Bone marrow (tissue), 2 donors: ENCODE measurements at regions not wholly inside any gene's neighbourhood (a gene's known extent, or its start where the extent isn't known, plus 50 kb on each side); places are given as distances from the start of the nearest gene placed in this dataset.
"Not testable (repeated sequence)": the region's sequence is repeated elsewhere in the genome, so short reads cannot be mapped to it uniquely, and the experiment has no call there.

Experiments used
- DNase-seq, 2 donors: peaks; one replicate each; lab custom pipeline; 2025; lab: John Stamatoyannopoulos, UW

- DNase-seq: no peak
These were observed 100.8 kb upstream of the CXorf66 start for GRCh38 chrX:140065961-140066662.

- no peak for DNase-seq
These were observed 99.7 kb upstream of the CXorf66 start for GRCh38 chrX:140064993-140065392.

- DNase-seq: peak in 1 of 2 donors; percentile 0
These were observed 91.7 kb upstream of the CXorf66 start for GRCh38 chrX:140057001-140057411.

GRCh38 chrX:140053846-140054245 lies 88.5 kb upstream of the CXorf66 start:
- no peak for DNase-seq

- DNase-seq: no peak
These were observed 85.6 kb upstream of the CXorf66 start for GRCh38 chrX:140050906-140051305.

GRCh38 chrX:140040386-140040785 lies 75.1 kb upstream of the CXorf66 start:
- DNase-seq: no peak

- DNase-seq: no peak
These were observed 73.5 kb upstream of the CXorf66 start for GRCh38 chrX:140038842-140039241.

- DNase-seq: no peak
These were observed 69.6 kb upstream of the CXorf66 start for GRCh38 chrX:140034916-140035315.

- no peak for DNase-seq
These were observed 57.2 kb upstream of the CXorf66 start for GRCh38 chrX:140022482-140022881.

- not testable (repeated sequence) for DNase-seq
These were observed 53.8 kb upstream of the CXorf66 start for GRCh38 chrX:140019134-140019533.
